ENCODE measurements at regions not wholly inside any gene's neighbourhood (a gene's known extent, or its start where the extent isn't known, plus 50 kb on each side); places are given as distances from the start of the nearest gene placed in this dataset.
"Not testable (repeated sequence)": the region's sequence is repeated elsewhere in the genome, so short reads cannot be mapped to it uniquely, and the experiment has no call there.

DNA sequence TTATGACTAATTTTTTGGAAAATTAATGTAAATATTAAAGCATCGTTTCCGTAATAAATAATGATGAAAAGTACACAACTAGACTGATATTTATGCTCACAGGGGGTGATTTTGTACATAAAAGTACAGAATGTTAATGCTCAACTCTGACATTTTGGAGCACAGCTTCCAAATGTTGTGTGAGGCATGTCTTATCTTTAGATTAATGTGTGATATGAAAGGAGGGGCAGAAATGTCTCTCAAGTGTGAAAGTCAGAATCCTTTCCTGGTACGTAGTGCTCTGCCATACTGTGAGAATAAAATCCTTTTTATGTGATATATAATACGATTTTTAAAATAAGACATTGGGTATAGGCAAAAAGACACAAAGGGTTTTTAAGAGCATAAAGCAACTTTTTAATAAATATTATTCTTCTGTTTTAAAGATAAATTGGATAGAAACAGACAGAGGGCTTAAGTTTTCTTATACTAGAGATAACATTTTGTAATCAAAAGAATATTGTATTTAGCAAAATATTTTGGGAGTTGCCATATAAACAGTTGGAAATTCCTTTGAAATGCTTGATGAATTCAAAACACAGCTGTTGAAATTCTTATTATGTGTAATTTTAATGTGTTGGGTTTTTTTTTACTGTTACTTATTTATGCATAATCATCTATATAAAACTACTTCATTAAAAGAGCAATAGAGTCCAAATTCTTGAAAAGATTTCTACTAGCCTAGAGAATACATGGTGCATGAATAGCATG lies 389.7 kb downstream of the RAP2B start:
- DNase-seq (ENCODE audit: low read depth), result no peak

DNA sequence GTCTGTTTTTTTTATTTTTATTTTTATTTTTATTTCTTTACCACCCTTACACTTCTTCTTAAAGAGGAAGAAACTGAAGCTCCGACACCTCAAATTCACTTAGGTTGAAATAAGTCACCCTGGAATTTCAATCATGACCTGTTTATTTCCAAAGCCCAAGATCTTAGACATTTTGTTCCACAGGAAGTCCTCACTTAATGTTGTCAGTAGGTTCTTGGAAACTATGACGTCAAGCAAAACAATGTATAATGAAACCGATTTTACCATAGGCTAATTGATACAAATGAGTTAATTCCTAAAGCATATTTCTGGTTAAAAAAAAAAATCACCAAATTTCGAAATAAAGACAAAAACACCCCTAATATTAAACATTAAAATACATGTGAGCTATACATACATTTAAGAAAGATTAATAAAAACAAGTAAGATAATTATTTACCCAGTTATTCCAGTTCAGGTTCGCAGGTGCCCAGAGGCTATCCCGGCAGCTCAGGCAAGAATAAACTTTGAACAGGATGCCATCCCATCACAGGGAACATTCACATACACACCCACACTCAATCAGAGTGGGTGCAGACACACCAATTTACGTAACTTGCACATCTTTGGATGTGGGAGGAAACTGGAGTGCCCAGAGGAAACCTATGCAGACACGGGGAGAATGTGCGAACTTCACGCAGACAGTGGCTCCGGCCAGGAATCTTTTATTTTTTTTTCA lies 391.0 kb downstream of the RAP2B start:
- DNase-seq (ENCODE audit: low read depth), result no peak

DNA sequence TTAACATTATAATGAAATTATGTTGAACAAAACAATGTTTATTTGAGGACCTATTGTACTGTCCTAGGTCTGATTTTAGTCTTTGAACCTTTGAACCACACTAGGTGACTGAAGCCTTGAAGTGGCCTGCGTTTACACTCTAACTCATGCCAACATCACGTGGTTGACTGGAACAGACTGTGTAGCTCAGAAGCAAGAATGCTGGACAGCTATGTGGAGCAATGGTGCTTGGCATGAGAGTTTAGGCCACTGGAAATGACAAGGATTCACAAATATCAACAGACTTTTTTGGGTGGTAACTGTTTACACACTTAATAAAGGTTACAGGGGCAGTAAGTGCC lies 391.5 kb downstream of the RAP2B start:
- peak; percentile 1 for DNase-seq (ENCODE audit: low read depth)

DNA sequence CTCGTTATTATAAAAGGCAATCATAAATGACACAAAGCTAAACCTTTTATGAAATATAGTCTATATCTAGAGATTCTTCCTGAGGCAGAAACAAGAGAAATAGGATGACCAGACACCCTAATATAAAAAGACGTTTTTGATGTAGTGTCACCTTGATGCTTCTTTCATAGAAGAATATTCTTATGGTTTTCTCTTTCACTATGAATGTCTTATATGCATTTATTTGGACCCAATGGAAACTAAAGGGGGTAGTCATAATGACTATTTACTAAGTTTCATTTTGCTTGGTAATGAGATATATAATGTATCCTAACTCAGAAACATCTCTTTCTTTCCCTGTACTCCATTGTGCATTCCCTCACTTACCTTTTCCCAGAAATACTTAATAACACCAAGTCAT lies 393.9 kb downstream of the RAP2B start:
- no peak for DNase-seq (ENCODE audit: low read depth)

DNA sequence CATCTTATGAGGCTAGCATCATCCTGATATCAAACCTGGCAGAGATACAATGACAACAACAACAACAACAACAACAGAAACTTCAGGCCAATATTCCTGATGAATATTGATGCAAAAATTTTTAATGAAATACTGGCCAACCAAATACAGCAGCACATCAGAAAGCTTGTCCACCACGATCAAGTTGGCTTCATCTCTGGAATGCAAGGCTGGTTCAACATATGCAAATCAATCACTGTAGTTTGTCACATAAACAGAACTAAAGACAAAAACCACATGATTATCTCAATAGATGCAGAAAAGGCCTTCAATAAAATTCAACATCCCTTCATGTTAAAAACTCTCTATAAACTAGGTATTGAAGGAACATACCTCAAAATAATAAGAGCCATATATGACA lies 397.3 kb downstream of the RAP2B start:
- DNase-seq (ENCODE audit: low read depth), result not testable (repeated sequence)

DNA sequence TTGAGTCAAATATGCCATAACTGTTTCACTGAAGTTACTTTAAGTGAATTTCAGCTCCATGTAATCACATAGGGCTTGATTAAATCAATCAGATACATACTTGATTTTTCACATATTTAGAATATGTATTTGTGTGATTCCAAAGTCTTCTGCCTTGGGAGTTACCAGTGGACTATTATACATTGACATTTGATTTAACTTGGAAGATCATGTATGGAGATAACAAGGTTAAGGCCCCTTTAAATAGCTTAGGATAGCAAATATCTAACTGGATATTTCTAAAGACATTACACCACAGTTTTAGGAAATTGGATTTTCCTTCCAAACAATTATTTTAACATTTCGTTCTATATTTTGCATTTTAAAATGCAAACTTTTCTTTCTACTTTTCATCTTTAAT lies 405.0 kb downstream of the RAP2B start:
- DNase-seq (ENCODE audit: low read depth), result no peak

DNA sequence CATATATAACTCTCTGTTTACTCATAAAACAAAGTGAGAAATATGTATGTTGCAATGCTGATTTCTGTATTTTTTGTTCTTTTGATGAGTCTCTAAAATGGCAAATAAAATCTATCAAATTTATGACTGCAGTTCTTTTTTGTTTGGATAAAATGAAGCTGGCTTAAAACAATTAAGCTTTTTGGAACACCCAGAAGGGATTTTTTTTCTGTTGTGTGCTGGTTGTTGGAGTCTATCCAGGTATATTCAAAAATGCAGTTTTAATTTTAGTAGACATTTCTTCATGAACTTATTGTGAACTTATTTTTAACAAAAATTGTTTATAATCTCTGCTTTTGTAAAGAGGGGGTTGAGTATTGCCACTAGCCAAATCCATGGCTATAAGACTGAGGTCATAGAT lies 405.5 kb downstream of the RAP2B start:
- DNase-seq (ENCODE audit: low read depth), result no peak

DNA sequence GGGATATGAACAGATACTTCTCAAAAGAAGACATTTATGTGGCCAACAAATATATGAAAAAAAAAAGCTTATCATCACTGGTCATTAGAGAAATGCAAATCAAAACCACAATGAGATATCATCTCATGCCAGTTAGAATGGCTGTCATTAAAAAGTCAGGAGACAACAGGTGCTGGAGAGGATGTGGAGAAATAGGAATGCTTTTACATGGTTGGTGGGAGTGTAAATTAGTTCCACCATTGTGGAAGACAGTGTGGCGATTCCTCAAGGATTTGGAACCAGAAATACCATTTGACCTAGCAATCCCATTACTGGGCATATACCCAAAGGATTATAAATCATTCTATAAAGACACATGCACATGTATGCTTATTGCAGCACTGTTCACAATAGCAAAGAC lies 408.5 kb downstream of the RAP2B start:
- not testable (repeated sequence) for DNase-seq (ENCODE audit: low read depth)

DNA sequence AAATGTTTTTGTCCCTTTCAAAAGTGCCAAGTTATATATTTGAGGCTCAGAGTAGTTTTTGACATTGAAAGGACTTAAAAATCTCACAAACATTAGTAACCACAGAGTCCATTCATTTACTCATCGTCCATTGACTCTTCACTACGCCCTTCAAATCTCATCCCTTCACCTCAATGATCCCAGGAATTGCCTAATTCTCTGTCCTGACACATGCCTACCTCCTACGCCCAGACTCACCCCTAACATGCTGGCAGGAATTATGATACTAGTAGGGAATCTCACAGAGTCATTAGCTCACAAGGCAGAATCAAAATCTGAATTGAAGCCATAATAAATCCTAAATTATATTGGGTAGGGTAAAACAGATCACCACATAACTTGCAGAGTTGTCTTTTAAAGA lies 410.1 kb downstream of the RAP2B start:
- no peak for DNase-seq (ENCODE audit: low read depth)

DNA sequence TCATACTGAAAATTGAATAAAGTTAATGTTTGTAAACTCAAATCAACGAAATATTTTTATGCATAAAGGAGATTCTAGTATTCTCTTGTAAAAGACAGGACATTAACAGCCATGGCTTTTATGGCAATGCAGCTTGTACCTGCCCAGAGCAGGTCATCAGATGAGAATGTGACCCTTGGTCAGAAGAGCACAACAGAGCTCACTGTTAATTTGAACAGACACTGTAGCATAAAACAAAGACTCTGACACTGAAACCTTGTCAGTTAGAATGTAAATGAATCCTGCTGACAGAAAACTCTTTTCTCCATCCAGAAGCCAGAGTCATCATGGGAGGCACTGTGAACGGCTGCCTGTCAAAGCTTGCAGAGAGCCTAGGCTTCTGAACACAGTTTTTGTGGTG lies 410.6 kb downstream of the RAP2B start:
- no peak for DNase-seq (ENCODE audit: low read depth)

DNA sequence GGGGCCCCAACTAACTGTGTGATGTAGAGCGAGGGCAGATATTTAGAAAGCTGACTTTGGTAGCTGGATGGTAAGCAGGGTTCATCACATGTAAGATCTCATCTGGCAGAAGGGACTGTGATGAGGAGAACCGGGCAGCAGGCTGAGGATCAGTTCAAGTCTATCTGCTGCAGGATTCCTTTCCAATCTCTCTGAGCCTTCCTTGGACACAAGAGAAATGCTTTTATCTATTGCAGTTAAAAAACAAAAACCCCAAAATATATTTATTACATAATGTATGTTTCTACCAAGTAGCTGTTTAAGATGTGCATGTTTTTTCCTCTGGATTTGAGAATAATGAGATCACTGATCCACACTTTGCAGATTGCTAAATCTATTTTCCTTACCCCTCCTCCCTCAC lies 411.5 kb downstream of the RAP2B start:
- no peak for DNase-seq (ENCODE audit: low read depth)

DNA sequence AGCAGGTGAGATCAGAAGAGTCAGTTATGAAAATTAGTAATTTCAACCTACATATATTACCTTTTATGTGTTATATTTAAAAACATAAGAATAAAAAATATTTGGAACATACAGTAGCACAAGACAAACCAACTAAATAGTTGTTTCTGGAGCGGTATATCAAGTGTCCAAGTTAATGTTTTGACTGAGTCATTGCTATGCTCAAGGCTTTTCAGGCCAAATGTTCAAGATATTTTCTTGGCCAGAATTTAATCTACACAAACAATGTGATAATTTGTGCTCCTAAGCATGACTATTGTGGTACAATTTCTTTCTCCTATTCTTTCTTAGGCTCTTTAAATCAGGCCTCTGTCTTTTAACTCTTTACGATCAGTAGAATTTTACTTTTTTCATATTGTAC lies 412.4 kb downstream of the RAP2B start:
- DNase-seq (ENCODE audit: low read depth), result no peak

DNA sequence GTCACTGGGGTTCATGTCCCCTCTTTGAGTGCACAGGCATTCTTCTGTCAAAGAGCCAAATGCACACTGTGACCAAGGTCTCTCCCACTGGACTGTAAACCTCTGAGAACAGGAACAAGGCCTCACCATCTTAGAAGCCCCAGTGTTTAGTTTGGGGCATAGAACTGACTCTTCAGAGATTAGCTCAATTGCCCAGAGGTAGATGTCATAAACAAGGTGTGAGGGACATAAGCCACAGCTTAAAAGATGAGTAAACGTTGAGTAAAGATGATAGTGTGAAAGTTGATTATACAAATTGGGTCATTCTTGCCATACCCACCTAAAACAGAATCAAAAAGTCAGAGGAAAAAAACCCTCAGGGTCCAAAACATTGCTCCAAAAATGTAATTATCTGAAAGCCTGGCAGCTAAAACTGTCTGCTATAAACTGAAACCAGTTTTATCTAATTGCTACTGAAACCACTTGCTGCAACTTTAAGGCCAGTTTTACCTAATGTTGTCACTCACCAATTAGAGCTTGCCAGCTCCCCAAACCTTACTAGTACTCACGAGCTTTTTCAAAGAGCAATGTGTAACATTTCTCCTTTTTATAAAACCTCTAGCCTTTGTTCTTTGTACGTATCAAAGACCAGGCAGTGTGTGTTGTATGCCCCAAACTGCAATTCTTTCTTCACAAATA lies 415.2 kb downstream of the RAP2B start:
- no peak for DNase-seq (ENCODE audit: low read depth)

DNA sequence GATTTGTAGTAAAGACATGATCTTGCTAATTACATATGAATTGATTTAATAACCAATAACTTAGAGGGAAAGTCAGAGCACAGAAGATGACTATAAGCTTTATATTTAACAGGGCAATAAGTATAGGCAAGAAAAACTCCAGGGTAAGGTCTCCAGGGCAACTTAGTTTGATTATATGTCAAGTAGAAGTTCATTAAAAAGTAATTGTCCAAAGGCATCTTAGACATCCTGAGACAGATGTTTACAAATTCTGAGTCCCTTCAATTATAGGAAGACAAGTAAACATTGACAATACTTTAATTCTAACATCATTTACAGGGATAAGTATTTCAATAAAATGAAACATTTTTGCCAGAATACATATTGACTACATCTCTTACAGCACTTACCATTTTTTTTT lies 416.0 kb downstream of the RAP2B start:
- no peak for DNase-seq (ENCODE audit: low read depth)

DNA sequence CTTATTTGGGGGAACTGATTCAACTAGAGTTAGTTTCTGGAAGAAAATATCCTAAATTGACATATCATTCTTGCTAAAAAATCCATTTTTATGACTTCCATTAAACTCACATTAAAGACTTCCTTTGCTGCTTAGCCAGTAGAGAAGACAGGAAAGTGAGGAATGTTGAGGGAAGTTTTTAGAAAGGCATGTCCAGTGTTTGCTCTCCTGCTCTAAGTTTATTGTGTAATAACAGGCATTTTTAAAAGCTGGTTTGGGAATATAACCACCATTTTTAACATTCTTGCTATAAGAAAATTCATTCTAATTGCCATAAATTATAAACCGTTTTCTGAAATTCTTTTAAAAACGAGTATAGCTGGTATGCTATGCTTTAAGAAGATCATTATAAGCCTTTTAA lies 428.0 kb downstream of the RAP2B start:
- DNase-seq (ENCODE audit: low read depth), result no peak

DNA sequence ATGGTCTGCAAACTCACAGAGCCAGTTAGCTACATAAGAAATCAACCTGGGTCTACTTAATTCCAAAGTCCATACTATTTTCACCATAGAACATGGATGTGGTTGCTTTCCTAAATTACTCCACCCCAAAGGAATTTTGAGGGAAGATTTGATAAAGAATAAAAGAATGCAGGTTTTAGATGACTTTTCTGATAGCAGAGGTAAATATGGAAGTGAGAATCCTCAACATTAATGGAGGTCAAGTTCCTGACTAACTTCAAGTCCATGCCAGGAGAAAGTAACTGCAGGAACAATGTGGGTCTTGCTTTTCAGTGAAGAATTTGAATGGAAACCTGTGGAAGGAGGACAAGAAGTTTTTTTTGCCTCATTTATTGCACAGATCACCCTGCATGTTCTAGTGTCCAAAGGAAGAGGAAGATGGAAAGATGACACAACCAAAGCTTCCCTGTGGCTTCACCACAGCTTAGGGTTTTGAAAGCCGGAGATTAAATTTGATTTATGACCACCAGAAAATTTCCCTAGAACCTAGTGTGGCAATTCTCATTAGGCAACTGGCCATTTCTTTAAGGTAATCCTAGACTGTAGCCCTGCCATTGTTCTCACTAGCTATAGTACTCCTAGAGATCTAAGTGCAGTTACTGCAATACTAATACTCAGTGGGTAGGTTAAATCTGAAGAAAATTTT lies 429.7 kb downstream of the RAP2B start:
- DNase-seq (ENCODE audit: low read depth), result no peak

DNA sequence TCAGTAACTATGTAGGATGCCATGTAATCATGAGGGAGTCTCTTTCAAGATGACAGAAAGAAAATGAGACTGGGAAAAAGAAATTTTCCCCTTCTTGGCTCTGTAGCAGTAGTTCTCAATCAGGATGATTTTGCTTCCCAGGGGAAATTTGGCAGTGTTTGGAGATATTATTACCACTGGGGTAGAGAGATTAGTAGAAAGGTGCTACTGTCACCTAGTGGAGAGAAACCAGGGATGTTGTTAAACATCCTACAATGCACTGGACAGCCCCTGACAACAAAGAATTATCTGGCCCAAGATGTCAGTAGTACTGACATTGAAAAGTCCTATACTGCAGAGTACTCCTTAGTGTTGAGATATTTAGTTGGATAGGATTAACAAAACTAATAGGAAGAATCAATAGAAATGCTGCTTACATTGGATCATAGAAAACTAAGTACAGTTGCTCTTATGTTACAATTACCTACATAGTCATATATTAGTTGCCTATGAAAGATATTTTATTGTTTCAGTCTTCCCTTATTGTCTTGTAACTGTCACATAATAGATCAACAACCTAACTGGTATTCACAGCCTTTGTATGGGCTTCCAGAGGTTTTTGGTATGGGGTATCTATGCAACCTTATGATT lies 433.3 kb downstream of the RAP2B start:
- DNase-seq (ENCODE audit: low read depth), result peak; percentile 42

DNA sequence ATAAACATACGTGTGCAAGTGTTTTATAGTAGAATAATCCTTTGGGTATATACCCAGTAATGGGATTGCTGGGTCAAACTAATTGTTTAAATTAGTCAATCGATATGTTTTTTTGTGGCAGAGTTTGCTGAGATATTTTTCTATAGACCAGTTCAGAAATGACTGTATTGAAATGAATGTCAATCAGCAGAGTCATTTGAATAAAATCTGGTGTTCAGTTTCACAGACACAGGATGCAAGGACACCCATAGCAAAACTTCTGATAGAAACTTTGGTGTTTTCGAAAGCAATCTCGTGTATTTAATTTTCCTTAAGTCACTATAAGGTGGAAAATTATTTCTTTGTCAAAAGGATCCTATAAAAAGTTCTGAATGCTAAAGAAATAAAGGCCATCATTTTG lies 434.4 kb downstream of the RAP2B start:
- no peak for DNase-seq (ENCODE audit: low read depth)

DNA sequence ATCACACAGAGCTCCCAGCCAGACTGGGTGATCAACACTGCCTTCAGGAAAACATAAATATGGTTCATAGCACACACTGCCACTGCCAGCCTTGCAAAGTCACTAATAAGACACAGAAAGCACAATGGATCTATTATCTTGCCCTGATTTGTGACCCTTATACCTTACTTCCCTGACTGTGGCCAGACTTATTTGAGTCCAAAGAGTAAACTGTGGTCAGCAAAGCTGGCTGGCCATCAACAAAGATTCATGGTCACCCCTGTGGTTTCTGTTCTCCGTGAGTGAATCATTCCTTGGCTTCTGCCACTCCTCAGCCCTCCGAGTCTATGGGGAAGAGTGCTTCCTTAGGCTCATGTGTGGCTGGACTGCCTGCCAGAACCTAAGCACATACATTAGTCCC lies 437.7 kb downstream of the RAP2B start:
- peak; percentile 96 for DNase-seq (ENCODE audit: low read depth)

DNA sequence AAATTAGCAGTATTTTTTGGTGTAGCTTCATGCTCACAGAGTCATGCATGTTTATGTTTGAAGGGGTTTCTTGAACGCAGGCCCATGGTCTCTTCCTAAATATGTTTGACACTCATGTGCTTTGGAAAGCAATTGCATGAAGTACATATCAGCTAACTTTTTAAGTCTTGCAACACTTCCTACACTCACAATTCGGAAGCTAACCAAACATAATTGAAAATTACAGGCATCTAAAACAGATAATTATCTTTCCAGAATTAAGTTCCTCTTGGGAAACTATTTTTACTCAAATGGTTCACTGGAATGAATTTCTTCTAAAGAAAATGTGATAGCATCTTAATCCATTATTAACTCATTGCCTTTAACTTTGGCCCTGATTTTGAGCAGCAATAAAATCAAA lies 438.9 kb downstream of the RAP2B start:
- DNase-seq (ENCODE audit: low read depth), result no peak

DNA sequence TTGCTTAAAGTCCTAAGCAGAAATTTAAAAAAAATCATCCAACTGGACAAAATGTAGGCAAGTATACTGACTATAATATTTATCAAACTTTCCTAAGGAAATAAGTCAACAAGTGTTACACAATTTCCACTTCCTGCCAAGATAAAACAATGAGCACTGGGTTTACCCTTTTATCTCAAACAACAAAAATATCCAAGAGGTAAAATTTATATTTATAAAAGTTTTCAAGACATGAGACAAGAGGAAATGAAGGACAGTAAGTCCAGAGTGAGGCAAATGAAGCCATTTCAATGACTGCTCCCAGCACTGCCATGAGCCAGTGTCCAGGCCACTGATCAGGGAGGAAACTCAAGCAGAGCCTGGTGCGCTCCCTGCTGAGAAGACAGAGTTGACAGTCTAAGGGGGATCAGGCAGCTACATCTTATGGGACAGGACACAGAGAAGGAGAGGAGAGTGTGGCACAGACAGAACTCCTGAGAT lies 439.4 kb downstream of the RAP2B start:
- no peak for DNase-seq (ENCODE audit: low read depth)

DNA sequence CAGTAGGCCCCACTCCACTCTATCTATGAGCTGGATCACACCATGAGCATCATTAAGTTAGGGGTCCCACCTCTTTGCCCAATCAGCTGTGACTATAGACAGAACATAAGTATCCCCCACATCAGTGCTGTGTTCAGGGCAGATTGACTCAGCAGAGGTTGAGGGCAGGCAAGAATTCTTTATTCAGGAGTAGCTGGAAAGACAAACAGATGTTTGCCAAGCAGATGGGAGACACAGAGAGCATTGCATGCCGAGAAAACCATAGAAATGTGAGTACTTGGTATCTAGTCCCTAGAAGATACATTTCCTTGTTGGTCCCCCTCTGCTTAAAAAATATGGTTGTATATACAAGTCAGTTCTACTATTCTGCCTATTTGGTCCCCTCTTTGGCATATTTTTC lies 440.8 kb downstream of the RAP2B start:
- DNase-seq (ENCODE audit: low read depth), result no peak

Data from renal cortical epithelial cell (primary cell).